HepG2 (cell line): ENCODE measurements at regions not wholly inside any gene's neighbourhood (a gene's known extent, or its start where the extent isn't known, plus 50 kb on each side); places are given as distances from the start of the nearest gene placed in this dataset.

Experiments used
- ARNT ChIP-seq: fragments of 450-650 bp; IDR thresholded peaks from 2 replicates; pipeline ENCODE4 v1.6.1; 2017
- ATM ChIP-seq: fragments of 450-650 bp; IDR thresholded peaks from 2 replicates; pipeline ENCODE4 v1.7.1; 2017; ENCODE audit warnings: mild to moderate bottlenecking, borderline replicate concordance
- CBX2 ChIP-seq, 2 experiments: fragments of 200-600 bp in 1 of 2; sonication (generic); formaldehyde crosslinking in 1 of 2; IDR thresholded peaks; 2 replicates each; pipeline versions ENCODE4 v1.7.0 to v1.8.1; 2018 to 2022; ENCODE audit warnings: low read depth in 2 of 2, low read length in 1 of 2, mild to moderate bottlenecking in 1 of 2, missing genetic modification reagents in 1 of 2
- CENPT ChIP-seq: sonication (generic); formaldehyde crosslinking; IDR thresholded peaks from 2 replicates; pipeline ENCODE4 v1.8.0; 2022; ENCODE audit warnings: low read depth, mild to moderate bottlenecking, moderate library complexity, missing genetic modification reagents
- EHMT2 ChIP-seq: fragments of 200-600 bp; sonication (generic); IDR thresholded peaks from 2 replicates; pipeline ENCODE4 v1.7.0; 2017; ENCODE audit warnings: antibody characterized with exemption, low read depth, low read length, borderline replicate concordance
- EZH2 ChIP-seq: conservative IDR thresholded peaks from 2 replicates; pipeline ENCODE4 v1.6.1; 2012; ENCODE audit warnings: mild to moderate bottlenecking, low read depth, low read length, moderate library complexity
- KLF12 ChIP-seq: sonication (generic); formaldehyde crosslinking; IDR thresholded peaks from 2 replicates; pipeline ENCODE4 v1.4.0; 2020; ENCODE audit warnings: missing genetic modification reagents, borderline replicate concordance
- RNF2 ChIP-seq: fragments of 450-650 bp; conservative IDR thresholded peaks from 2 replicates; pipeline ENCODE4 v1.6.1; 2016; ENCODE audit warnings: low read depth
- STAT5B ChIP-seq: sonication (generic); formaldehyde crosslinking; IDR thresholded peaks from 2 replicates; pipeline ENCODE4 v1.4.0; 2020; ENCODE audit warnings: missing genetic modification reagents
- ZNF549 ChIP-seq: sonication (generic); formaldehyde crosslinking; IDR thresholded peaks from 2 replicates; pipeline ENCODE4 v1.5.0; 2020; ENCODE audit warnings: missing genetic modification reagents
- TF ChIP-seq, protein P1 (sequence below): sonication (generic); formaldehyde crosslinking; IDR thresholded peaks from 2 replicates; pipeline ENCODE4 v1.4.0; 2020; ENCODE audit warnings: missing genetic modification reagents
- TF ChIP-seq, protein P2 (sequence below), 2 experiments: fragments of 450-650 bp in 1 of 2; sonication (generic) in 1 of 2; formaldehyde crosslinking; IDR thresholded peaks; 2 replicates each; pipeline versions ENCODE4 v1.5.0 to v1.8.0; 2020 to 2022; ENCODE audit warnings: mild to moderate bottlenecking in 1 of 2, missing genetic modification reagents in 1 of 2
- TF ChIP-seq, protein P3 (sequence below): sonication (generic); formaldehyde crosslinking; IDR thresholded peaks from 2 replicates; pipeline ENCODE4 v1.5.0; 2020; ENCODE audit warnings: mild to moderate bottlenecking, missing genetic modification reagents, moderate library complexity
- TF ChIP-seq, protein P4 (sequence below), 2 experiments: sonication (generic) in 1 of 2; formaldehyde crosslinking in 1 of 2; IDR thresholded peaks; 2 replicates each; pipeline versions ENCODE4 v1.5.1 to v1.6.1; 2011 to 2020; ENCODE audit warnings: borderline replicate concordance in 1 of 2, low read depth in 1 of 2, low read length in 1 of 2, mild to moderate bottlenecking in 1 of 2, missing genetic modification reagents in 1 of 2, moderate library complexity in 1 of 2

DNA sequence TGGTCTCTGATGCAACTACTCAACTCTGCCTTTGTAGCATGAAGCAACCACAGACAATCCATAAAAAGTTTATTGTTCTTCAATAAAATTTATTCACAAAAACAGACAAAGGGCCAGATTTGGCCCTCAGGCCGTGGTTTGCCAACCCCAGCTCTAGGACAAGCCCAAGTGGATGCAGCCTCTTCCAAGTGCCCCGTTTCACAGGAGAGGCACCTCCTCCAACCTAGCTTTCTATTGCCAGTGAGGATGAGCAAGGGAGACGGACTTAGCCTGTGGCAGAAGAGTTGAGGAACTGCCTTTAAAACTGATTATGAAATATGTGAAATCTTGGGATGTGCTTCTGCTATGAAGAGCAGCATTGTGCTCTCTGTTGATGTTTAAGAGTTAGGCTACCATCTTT lies 105.4 kb downstream of the PSMG1 start:
- TF ChIP-seq, protein P1, sequence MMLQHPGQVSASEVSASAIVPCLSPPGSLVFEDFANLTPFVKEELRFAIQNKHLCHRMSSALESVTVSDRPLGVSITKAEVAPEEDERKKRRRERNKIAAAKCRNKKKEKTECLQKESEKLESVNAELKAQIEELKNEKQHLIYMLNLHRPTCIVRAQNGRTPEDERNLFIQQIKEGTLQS (CRISPR knock-in tag), result no peak
- TF ChIP-seq, protein P2, sequence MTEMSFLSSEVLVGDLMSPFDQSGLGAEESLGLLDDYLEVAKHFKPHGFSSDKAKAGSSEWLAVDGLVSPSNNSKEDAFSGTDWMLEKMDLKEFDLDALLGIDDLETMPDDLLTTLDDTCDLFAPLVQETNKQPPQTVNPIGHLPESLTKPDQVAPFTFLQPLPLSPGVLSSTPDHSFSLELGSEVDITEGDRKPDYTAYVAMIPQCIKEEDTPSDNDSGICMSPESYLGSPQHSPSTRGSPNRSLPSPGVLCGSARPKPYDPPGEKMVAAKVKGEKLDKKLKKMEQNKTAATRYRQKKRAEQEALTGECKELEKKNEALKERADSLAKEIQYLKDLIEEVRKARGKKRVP (CRISPR knock-in tag; IDR thresholded peaks at IDR 0.05), result no peak
- no peak for TF ChIP-seq EZH2
- no peak for TF ChIP-seq ZNF549 (CRISPR knock-in tag)
- TF ChIP-seq, protein P3, sequence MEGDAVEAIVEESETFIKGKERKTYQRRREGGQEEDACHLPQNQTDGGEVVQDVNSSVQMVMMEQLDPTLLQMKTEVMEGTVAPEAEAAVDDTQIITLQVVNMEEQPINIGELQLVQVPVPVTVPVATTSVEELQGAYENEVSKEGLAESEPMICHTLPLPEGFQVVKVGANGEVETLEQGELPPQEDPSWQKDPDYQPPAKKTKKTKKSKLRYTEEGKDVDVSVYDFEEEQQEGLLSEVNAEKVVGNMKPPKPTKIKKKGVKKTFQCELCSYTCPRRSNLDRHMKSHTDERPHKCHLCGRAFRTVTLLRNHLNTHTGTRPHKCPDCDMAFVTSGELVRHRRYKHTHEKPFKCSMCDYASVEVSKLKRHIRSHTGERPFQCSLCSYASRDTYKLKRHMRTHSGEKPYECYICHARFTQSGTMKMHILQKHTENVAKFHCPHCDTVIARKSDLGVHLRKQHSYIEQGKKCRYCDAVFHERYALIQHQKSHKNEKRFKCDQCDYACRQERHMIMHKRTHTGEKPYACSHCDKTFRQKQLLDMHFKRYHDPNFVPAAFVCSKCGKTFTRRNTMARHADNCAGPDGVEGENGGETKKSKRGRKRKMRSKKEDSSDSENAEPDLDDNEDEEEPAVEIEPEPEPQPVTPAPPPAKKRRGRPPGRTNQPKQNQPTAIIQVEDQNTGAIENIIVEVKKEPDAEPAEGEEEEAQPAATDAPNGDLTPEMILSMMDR (CRISPR knock-in tag), result no peak
- no peak for TF ChIP-seq ATM
- TF ChIP-seq CENPT (CRISPR knock-in tag), result no peak
- TF ChIP-seq ARNT, result no peak
- no peak for TF ChIP-seq EHMT2
- TF ChIP-seq, protein P4, sequence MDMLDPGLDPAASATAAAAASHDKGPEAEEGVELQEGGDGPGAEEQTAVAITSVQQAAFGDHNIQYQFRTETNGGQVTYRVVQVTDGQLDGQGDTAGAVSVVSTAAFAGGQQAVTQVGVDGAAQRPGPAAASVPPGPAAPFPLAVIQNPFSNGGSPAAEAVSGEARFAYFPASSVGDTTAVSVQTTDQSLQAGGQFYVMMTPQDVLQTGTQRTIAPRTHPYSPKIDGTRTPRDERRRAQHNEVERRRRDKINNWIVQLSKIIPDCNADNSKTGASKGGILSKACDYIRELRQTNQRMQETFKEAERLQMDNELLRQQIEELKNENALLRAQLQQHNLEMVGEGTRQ (IDR thresholded peaks at IDR 0.05; ENCODE audit: low read depth, low read length), result no peak
- TF ChIP-seq, protein P4 (CRISPR knock-in tag; IDR thresholded peaks at IDR 0.05; ENCODE audit: borderline replicate concordance), result no peak
- TF ChIP-seq STAT5B (CRISPR knock-in tag), result no peak
- no peak for TF ChIP-seq CBX2 (IDR thresholded peaks at IDR 0.05; ENCODE audit: low read depth, low read length)
- no peak for TF ChIP-seq CBX2 (CRISPR knock-in tag; IDR thresholded peaks at IDR 0.05; ENCODE audit: low read depth)
- no peak for TF ChIP-seq RNF2
- TF ChIP-seq KLF12, result no peak
